Hepatocyte (in vitro differentiated cells): ENCODE measurements at regions not wholly inside any gene's neighbourhood (a gene's known extent, or its start where the extent isn't known, plus 50 kb on each side); places are given as distances from the start of the nearest gene placed in this dataset.

Experiments
- DNase-seq: peaks from one replicate; pipeline ENCODE4 v3.0.0-alpha.2; 2016; ENCODE audit warnings: low spot score
- H2AFZ ChIP-seq: fragments of 200-600 bp; sonication (generic); 2 replicates; pipeline ENCODE4 v1.6.0; 2016; ENCODE audit warnings: antibody characterized with exemption, mild to moderate bottlenecking
- H3K27ac ChIP-seq: fragments of 200-600 bp; sonication (generic); 2 replicates; pipeline ENCODE4 v1.5.1; 2016; ENCODE audit warnings: mild to moderate bottlenecking
- H3K27me3 ChIP-seq: fragments of 200-600 bp; sonication (generic); 2 replicates; pipeline ENCODE4 v1.6.1; 2016
- H3K36me3 ChIP-seq: fragments of 200-600 bp; sonication (generic); replicated peaks from 2 replicates; pipeline ENCODE4 v1.5.1; 2016; ENCODE audit warnings: low read depth; ENCODE audit not compliant: insufficient read depth
- H3K4me1 ChIP-seq: fragments of 200-600 bp; sonication (generic); 2 replicates; pipeline ENCODE4 v1.5.1; 2016; ENCODE audit warnings: mild to moderate bottlenecking, moderate library complexity; ENCODE audit not compliant: insufficient read depth
- H3K4me2 ChIP-seq: fragments of 200-600 bp; sonication (generic); 2 replicates; pipeline ENCODE4 v1.6.0; 2016
- H3K4me3 ChIP-seq: fragments of 200-600 bp; sonication (generic); 2 replicates; pipeline ENCODE4 v1.5.1; 2016; ENCODE audit warnings: mild to moderate bottlenecking
- H3K79me2 ChIP-seq: fragments of 200-600 bp; sonication (generic); 2 replicates; pipeline ENCODE4 v1.6.0; 2017; ENCODE audit warnings: mild to moderate bottlenecking
- H3K9me2 ChIP-seq: fragments of 200-600 bp; sonication (generic); replicated peaks from 2 replicates; pipeline ENCODE4 v1.6.0; 2017; ENCODE audit warnings: mild to moderate bottlenecking; ENCODE audit not compliant: insufficient read depth
- H3K9me3 ChIP-seq: fragments of 200-600 bp; sonication (generic); 2 replicates; pipeline ENCODE4 v1.5.1; 2016; ENCODE audit warnings: low read depth, mild to moderate bottlenecking
- H4K20me1 ChIP-seq: fragments of 200-600 bp; sonication (generic); 2 replicates; pipeline ENCODE4 v1.6.0; 2016; ENCODE audit warnings: mild to moderate bottlenecking; ENCODE audit not compliant: insufficient read depth, poor library complexity, severe bottlenecking
- CTCF ChIP-seq: fragments of 200-600 bp; sonication (generic); IDR thresholded peaks from 2 replicates; pipeline ENCODE4 v1.5.1; 2016; ENCODE audit warnings: antibody characterized with exemption, mild to moderate bottlenecking; ENCODE audit not compliant: poor library complexity
- EZH2 ChIP-seq: fragments of 200-600 bp; sonication (generic); IDR thresholded peaks from 2 replicates; pipeline ENCODE4 v1.6.1; 2016; ENCODE audit warnings: antibody characterized with exemption, mild to moderate bottlenecking, borderline replicate concordance
- EZH2phosphoT487 ChIP-seq: fragments of 200-600 bp; sonication (generic); IDR thresholded peaks from one replicate; pipeline ENCODE4 v1.6.1; 2018; ENCODE audit warnings: antibody characterized with exemption, mild to moderate bottlenecking, low read depth, moderate library complexity; ENCODE audit not compliant: unreplicated experiment, severe bottlenecking
- WGBS: methylation state at CpG from one replicate; pipeline ENCODE4 v1.1.6; 2016; ENCODE audit warnings: low lambda C conversion rate; ENCODE audit errors: missing lambda C conversion rate; 5-methylcytosine and 5-hydroxymethylcytosine counted together

GRCh38 chr4:27276307-27277073 lies 415.8 kb downstream of the STIM2 start:
- TF ChIP-seq CTCF (no peak), EZH2phosphoT487 (no peak)

GRCh38 chr4:27278615-27279375 lies 418.2 kb downstream of the STIM2 start:
- Histone ChIP-seq H2AFZ (no peak overlapping the region), H3K79me2 (no peaks in the 10 kb centered on the region), H4K20me1 (no peaks in the 10 kb centered on the region), H3K9me2 (no peaks in the 10 kb centered on the region), H3K4me2 (no peak overlapping the region), H3K4me1 (no peaks in the 10 kb centered on the region), H3K27ac (no peak overlapping the region), H3K27me3 (no peaks in the 10 kb centered on the region), H3K4me3 (no peak overlapping the region), H3K9me3 (no peaks in the 10 kb centered on the region), H3K36me3 (no peaks in the 10 kb centered on the region)
- DNase-seq = peak; percentile 68
- WGBS = 57% methylated on average over 5 of the region's 5 CpGs
- TF ChIP-seq EZH2phosphoT487 (no peak), EZH2 (no peak), CTCF (no peak)

More at GRCh38 chr4:27276307-27277073, 415.8 kb downstream of the STIM2 start:
- no peaks in the 10 kb centered on the region for H3K9me3 ChIP-seq
- no peaks in the 10 kb centered on the region for H3K79me2 ChIP-seq
- H4K20me1 ChIP-seq = no peaks in the 10 kb centered on the region
- no peak overlapping the region for H3K4me3 ChIP-seq
- WGBS = 30% methylated on average over 3 of the region's 3 CpGs
- H3K27me3 ChIP-seq = no peaks in the 10 kb centered on the region
- H3K36me3 ChIP-seq = no peaks in the 10 kb centered on the region
- no peak overlapping the region for H3K4me2 ChIP-seq
- no peaks in the 10 kb centered on the region for H3K9me2 ChIP-seq
- no peaks in the 10 kb centered on the region for H3K4me1 ChIP-seq
- H3K27ac ChIP-seq = peak overlapping the region; percentile 30
- peak; percentile 23 for DNase-seq
- no peak overlapping the region for H2AFZ ChIP-seq

- Histone ChIP-seq H3K27ac (no peak overlapping the region), H2AFZ (no peak overlapping the region), H3K27me3 (no peaks in the 10 kb centered on the region), H3K4me1 (no peaks in the 10 kb centered on the region), H3K9me2 (no peaks in the 10 kb centered on the region), H3K4me2 (no peak overlapping the region), H3K9me3 (no peaks in the 10 kb centered on the region), H4K20me1 (no peaks in the 10 kb centered on the region), H3K79me2 (no peaks in the 10 kb centered on the region), H3K36me3 (no peaks in the 10 kb centered on the region), H3K4me3 (no peak overlapping the region)
- DNase-seq = no peak
- WGBS = 91% methylated on average over 5 of the region's 5 CpGs
- TF ChIP-seq EZH2 (no peak), CTCF (no peak), EZH2phosphoT487 (no peak)
These were observed 427.9 kb downstream of the STIM2 start for GRCh38 chr4:27288496-27288895.
